Heart right ventricle (tissue), 16 donors: ENCODE measurements at regions not wholly inside any gene's neighbourhood (a gene's known extent, or its start where the extent isn't known, plus 50 kb on each side); places are given as distances from the start of the nearest gene placed in this dataset.

ENCODE experiments used
- ATAC-seq, 8 donors: fragments of 200-7000 bp; cut with Tn5 transposase; one replicate each; pipeline ENCODE4 v1.9.1; 2020; ENCODE audit warnings: mild to moderate bottlenecking in 8 of 8, moderate library complexity in 8 of 8, moderate number of reproducible peaks in 1 of 8
- DNase-seq, 2 donors: peaks; one replicate each; pipeline ENCODE4 v3.0.0-alpha.2; 2020
- H3K27ac ChIP-seq, 10 donors: fragments of 200-600 bp; sonication (generic) in 2 of 10; one replicate each; pipeline versions ENCODE4 v1.5.0 to v1.8.0; 2020 to 2022; ENCODE audit warnings: mild to moderate bottlenecking in 3 of 10
- H3K27me3 ChIP-seq, 7 donors: fragments of 200-600 bp; one replicate each; pipeline ENCODE4 v1.8.0; 2021 to 2022; ENCODE audit warnings: mild to moderate bottlenecking in 2 of 7
- H3K36me3 ChIP-seq, 9 donors: fragments of 200-600 bp; sonication (generic) in 1 of 9; one replicate each; pipeline versions ENCODE4 v1.5.0 to v1.8.0; 2020 to 2022; ENCODE audit warnings: mild to moderate bottlenecking in 2 of 9
- H3K4me1 ChIP-seq, 9 donors: fragments of 200-600 bp; sonication (generic) in 1 of 9; one replicate each; pipeline versions ENCODE4 v1.5.0 to v1.8.0; 2020 to 2022; ENCODE audit warnings: mild to moderate bottlenecking in 4 of 9
- H3K4me3 ChIP-seq, 10 donors: fragments of 200-600 bp; sonication (generic) in 2 of 10; one replicate each; pipeline versions ENCODE4 v1.5.0 to v1.8.0; 2020 to 2022; ENCODE audit warnings: mild to moderate bottlenecking in 7 of 10, moderate library complexity in 2 of 10
- H3K9me3 ChIP-seq, 11 donors: fragments of 200-600 bp in 10 of 11; sonication (generic) in 2 of 11; one replicate each; pipeline versions ENCODE4 v1.5.0 to v1.8.0; 2013 to 2022; ENCODE audit warnings: mild to moderate bottlenecking in 2 of 11, control low read depth in 1 of 11, moderate library complexity in 1 of 11
- WGBS, 2 donors: extraction: QIAGEN DNeasy Blood & Tissue Kit; methylation state at CpG; one replicate each; pipeline ENCODE4 v1.1.7; 2013; ENCODE audit warnings: inconsistent platforms in 1 of 2; 5-methylcytosine and 5-hydroxymethylcytosine counted together
- intact Hi-C, 10 donors: fragments of 100-400 bp; cut with DNase I; formaldehyde crosslinking; loops; one replicate each; pipeline versions ENCODE4 v1.11.1 to v1.14.2; 2022
- TF ChIP-seq, protein P1 (sequence below), 9 donors: fragments of 200-600 bp; sonication (generic) in 2 of 9; IDR thresholded peaks; one replicate each; pipeline versions ENCODE4 v1.5.0 to v1.8.0; 2021 to 2022; ENCODE audit warnings: antibody characterized with exemption in 9 of 9, mild to moderate bottlenecking in 5 of 9, moderate library complexity in 1 of 9
- donor health status: Arrhythmogenic right ventricular cardiomyopathy.
- donor health status: ischemic (EF 13 %, LVEDD 7.1; RV severe dilation, severe dysfunction).
- donor health status: healthy with polysubstance abuse.
- donor health status: DM: no; HTN: yes; CAD: no.
- donor health status: DM: no; HTN: no; CAD: no.
- donor health status: ischemic (EF 25% LVEDD 6.9; RV normal size, moderate dysfunction).
- donor health status: ischemic (EF 25% LVEDD 5.7; RV mildly dilated, moderate dysfunction).
- donor health status: healthy.
- donor health status: DM: yes; HTN: yes; CAD: no.
- donor health status: Ischemic cardiomyopathy.
- donor health status: ischemic (EF 35%, LVEDD 5.7; RV mildly dilated, moderate dysfunction).
- donor health status: nonischemic (EF 11% LVEDD 7.7; RV severe dilation, severe dysfunction).
- donor health status: DM: yes; HTN: yes; CAD: no.
- donor health status: PGD.
- donor health status: ischemic (EF 29% LVEDD 5.4; RV normal size, mild dysfunction).
- donor health status: nonischemic (EF 23%, LVEDD 6.1; RV moderate dilation, normal function).

DNA sequence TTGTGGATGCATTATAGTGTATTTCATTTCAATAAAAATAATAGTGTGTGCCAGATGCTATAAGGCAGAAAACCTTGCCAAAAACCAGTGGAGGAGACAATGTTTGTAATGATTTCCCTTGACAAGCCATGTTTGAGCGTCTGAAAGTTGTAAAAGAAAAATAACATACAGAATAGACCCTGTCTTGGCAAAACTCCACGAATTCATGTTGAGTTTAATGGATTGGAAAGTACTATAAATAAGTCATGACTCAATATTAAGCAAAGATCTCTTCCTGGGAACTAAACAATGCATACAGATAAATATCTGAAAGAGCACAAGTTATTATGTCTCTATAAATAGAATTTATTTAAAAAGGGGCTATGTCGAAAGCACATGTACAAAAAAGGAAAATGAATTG is 543.5 kb downstream of the GABRG1 start:
- 12 to 13% methylated on average over 3 of the region's 3 CpGs for WGBS, 2 donors

DNA sequence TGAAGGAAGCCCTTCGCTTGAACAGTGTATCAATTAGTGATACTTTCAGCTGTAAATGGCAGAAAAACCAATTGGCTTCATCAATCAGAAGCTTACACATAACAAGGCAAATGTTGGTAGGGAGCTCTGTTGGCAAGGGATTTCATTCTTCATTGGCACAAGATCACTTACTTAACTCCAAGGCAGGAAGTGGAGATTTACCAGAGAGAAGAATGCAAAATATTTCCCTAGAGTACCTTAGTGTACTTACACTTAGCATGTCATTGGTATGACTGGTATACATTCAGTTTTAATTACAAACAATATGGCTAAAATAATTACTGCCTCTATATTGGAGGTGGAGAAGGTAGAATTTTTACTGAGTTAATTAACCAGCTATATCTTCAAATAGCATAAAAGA is 545.0 kb downstream of the GABRG1 start:
- TF ChIP-seq, protein P1, sequence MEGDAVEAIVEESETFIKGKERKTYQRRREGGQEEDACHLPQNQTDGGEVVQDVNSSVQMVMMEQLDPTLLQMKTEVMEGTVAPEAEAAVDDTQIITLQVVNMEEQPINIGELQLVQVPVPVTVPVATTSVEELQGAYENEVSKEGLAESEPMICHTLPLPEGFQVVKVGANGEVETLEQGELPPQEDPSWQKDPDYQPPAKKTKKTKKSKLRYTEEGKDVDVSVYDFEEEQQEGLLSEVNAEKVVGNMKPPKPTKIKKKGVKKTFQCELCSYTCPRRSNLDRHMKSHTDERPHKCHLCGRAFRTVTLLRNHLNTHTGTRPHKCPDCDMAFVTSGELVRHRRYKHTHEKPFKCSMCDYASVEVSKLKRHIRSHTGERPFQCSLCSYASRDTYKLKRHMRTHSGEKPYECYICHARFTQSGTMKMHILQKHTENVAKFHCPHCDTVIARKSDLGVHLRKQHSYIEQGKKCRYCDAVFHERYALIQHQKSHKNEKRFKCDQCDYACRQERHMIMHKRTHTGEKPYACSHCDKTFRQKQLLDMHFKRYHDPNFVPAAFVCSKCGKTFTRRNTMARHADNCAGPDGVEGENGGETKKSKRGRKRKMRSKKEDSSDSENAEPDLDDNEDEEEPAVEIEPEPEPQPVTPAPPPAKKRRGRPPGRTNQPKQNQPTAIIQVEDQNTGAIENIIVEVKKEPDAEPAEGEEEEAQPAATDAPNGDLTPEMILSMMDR (IDR thresholded peaks at IDR 0.05), result no peak
- intact Hi-C loops, result no loop called here
- Histone ChIP-seq H3K4me1 (no peaks in the 10 kb centered on the region), H3K27ac (no peak overlapping the region), H3K36me3 (no peaks in the 10 kb centered on the region), H3K27me3 (no peaks in the 10 kb centered on the region), H3K9me3 (peaks cover 0 to 21% (median 0%) of the 10 kb centered on the region in 11 donors), H3K4me3 (no peak overlapping the region)
- DNase-seq (no peak), ATAC-seq (no peak)
- WGBS, 2 donors, result 95 to 96% methylated on average over 1 of the region's 1 CpG

More for the DNA sequence above, 543.5 kb downstream of the GABRG1 start:
- DNase-seq (no peak), ATAC-seq (no peak)
- H3K27me3 ChIP-seq, result no peaks in the 10 kb centered on the region
- TF ChIP-seq, protein P1 (IDR thresholded peaks at IDR 0.05), result no peak
- H3K36me3 ChIP-seq, result no peaks in the 10 kb centered on the region
- peaks cover 0 to 26% (median 0%) of the 10 kb centered on the region in 11 donors for H3K9me3 ChIP-seq
- no peaks in the 10 kb centered on the region for H3K4me1 ChIP-seq
- H3K27ac ChIP-seq, result no peak overlapping the region
- intact Hi-C loops, result no loop called here
- H3K4me3 ChIP-seq, result no peak overlapping the region

DNA sequence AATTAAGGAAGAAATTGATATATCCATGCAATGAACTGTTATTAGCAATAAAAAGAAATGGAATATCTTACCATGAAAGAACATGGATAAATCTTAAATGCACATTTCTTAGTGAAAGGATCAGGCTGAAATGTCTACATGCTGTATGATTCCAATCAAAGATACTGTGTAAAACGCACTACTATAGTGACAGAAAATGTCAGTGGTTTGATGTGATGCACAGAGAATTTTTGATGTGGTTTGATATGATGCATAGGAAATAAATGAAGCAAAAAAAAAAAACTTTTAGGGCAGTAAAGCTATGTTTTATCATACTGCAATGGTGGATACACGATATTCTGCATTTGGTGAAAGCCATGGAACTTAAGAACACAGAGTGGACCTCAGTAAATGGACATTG is 547.6 kb downstream of the GABRG1 start:
- WGBS, 2 donors, result 72 to 75% methylated on average over 2 of the region's 2 CpGs
- H3K4me1 ChIP-seq, result no peaks in the 10 kb centered on the region
- intact Hi-C loops, result no loop called here
- H3K27me3 ChIP-seq, result no peaks in the 10 kb centered on the region
- H3K9me3 ChIP-seq, result peaks cover 0 to 11% (median 0%) of the 10 kb centered on the region in 11 donors
- no peak for DNase-seq
- no peak overlapping the region for H3K27ac ChIP-seq
- no peak for ATAC-seq
- TF ChIP-seq, protein P1 (IDR thresholded peaks at IDR 0.05), result no peak
- no peaks in the 10 kb centered on the region for H3K36me3 ChIP-seq
- no peak overlapping the region for H3K4me3 ChIP-seq

DNA sequence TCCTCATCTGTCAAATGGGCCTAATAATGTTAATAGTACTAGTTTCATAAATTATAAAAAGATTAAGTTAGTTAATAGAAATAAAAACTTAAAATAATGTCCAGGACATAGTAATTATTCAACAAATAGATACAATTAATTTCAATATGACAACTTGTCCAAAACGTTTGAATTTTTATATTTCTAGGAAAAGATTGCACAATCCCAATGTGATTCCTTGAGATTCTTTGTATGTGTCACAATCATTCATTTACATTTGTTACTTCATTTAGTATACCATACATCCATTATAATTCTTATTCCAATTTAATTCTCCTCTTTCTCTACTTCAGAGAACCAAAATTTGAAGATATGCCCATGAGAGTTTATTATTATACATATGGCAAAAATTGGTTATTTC is 554.2 kb downstream of the GABRG1 start:
- DNase-seq, result no peak
- Histone ChIP-seq H3K4me1 (no peaks in the 10 kb centered on the region), H3K36me3 (no peaks in the 10 kb centered on the region), H3K9me3 (peaks cover 0 to 3% (median 0%) of the 10 kb centered on the region in 11 donors), H3K27me3 (no peaks in the 10 kb centered on the region), H3K27ac (no peak overlapping the region), H3K4me3 (no peak overlapping the region)
- ATAC-seq, result no peak
- intact Hi-C loops, result no loop called here
- TF ChIP-seq, protein P1 (IDR thresholded peaks at IDR 0.05), result no peak
- WGBS, 2 donors, result 63 to 73% methylated on average over 1 of the region's 1 CpG
